NT2/D1 (cell line): ENCODE measurements at regions not wholly inside any gene's neighbourhood (a gene's known extent, or its start where the extent isn't known, plus 50 kb on each side); places are given as distances from the start of the nearest gene placed in this dataset.

Source experiments
- YY1 ChIP-seq: IDR thresholded peaks from 2 replicates; pipeline ENCODE4 v1.6.1; 2011; ENCODE audit not compliant: insufficient read length, insufficient read depth
- ZNF274 ChIP-seq: IDR thresholded peaks from 2 replicates; pipeline ENCODE4 v1.6.1; 2011; ENCODE audit warnings: mild to moderate bottlenecking, low read depth, low read length

- TF ChIP-seq YY1 (no peak), ZNF274 (no peak)
Observed at GRCh38 chr3:159652452-159652851, 336.2 kb upstream of the IL12A start.
